HL-60/S4 (cell line): ENCODE measurements at regions not wholly inside any gene's neighbourhood (a gene's known extent, or its start where the extent isn't known, plus 50 kb on each side); places are given as distances from the start of the nearest gene placed in this dataset.
"Not testable (repeated sequence)": the region's sequence is repeated elsewhere in the genome, so short reads cannot be mapped to it uniquely, and the experiment has no call there.

Source experiments
- in situ Hi-C: fragments of 300-500 bp; cut with MboI; formaldehyde crosslinking; loops from 2 replicates; pipeline ENCODE4 v1.14.3; 2022; ENCODE audit warnings: low sequenced_read_pairs

- in situ Hi-C loops, result no loop called here
Measured at GRCh38 chr17:68674029-68674925, 73.1 kb upstream of the FAM20A start.

GRCh38 chr17:68670967-68671693 is 70.0 kb upstream of the FAM20A start:
- in situ Hi-C loops, result no loop called here

- in situ Hi-C loops, result not testable (repeated sequence)
Measured at GRCh38 chr17:68666438-68666837, 65.3 kb upstream of the FAM20A start.

GRCh38 chr17:68665373-68665772 is 64.2 kb upstream of the FAM20A start:
- in situ Hi-C loops, result no loop called here

GRCh38 chr17:68662479-68662878 is 61.3 kb upstream of the FAM20A start:
- in situ Hi-C loops, result no loop called here

GRCh38 chr17:68662037-68662432 is 60.9 kb upstream of the FAM20A start:
- in situ Hi-C loops, result no loop called here

- in situ Hi-C loops, result no loop called here
Measured at GRCh38 chr17:68661265-68662036, 60.3 kb upstream of the FAM20A start.

GRCh38 chr17:68660302-68660701 is 59.1 kb upstream of the FAM20A start:
- in situ Hi-C loops, result no loop called here

- in situ Hi-C loops, result no loop called here
Measured at GRCh38 chr17:68658999-68659780, 58.0 kb upstream of the FAM20A start.

- in situ Hi-C loops, result no loop called here
Measured at GRCh38 chr17:68657576-68657975, 56.4 kb upstream of the FAM20A start.

GRCh38 chr17:68657166-68657565 is 56.0 kb upstream of the FAM20A start:
- in situ Hi-C loops, result no loop called here

GRCh38 chr17:68656666-68657065 is 55.5 kb upstream of the FAM20A start:
- in situ Hi-C loops, result no loop called here
